HG02938 (cell line): ENCODE measurements at regions not wholly inside any gene's neighbourhood (a gene's known extent, or its start where the extent isn't known, plus 50 kb on each side); places are given as distances from the start of the nearest gene placed in this dataset.

ENCODE experiments used
- ATAC-seq: cut with Tn5 transposase; IDR thresholded peaks from one replicate; pipeline ENCODE4 v1.9.1; 2021; ENCODE audit warnings: mild to moderate bottlenecking, moderate library complexity; ENCODE audit not compliant: unreplicated experiment

- ATAC-seq, result no peak
Observed at GRCh38 chr16:51924744-51925143, 622.2 kb downstream of the TOX3 start.

- ATAC-seq, result no peak
Observed at GRCh38 chr16:51922476-51922875, 624.5 kb downstream of the TOX3 start.

- no peak for ATAC-seq
Observed at GRCh38 chr16:51919736-51920135, 627.2 kb downstream of the TOX3 start.

- no peak for ATAC-seq
Observed at GRCh38 chr16:51916814-51917213, 630.1 kb downstream of the TOX3 start.

GRCh38 chr16:51916231-51916630, 630.7 kb downstream of the TOX3 start:
- ATAC-seq, result no peak

- no peak for ATAC-seq
Observed at GRCh38 chr16:51907680-51908079, 639.3 kb downstream of the TOX3 start.

- no peak for ATAC-seq
Observed at GRCh38 chr16:51900221-51900780, 646.6 kb downstream of the TOX3 start.

- ATAC-seq, result no peak
Observed at GRCh38 chr16:51898872-51899271, 648.1 kb downstream of the TOX3 start.

- no peak for ATAC-seq
Observed at GRCh38 chr16:51896013-51896412, 650.9 kb downstream of the TOX3 start.

- ATAC-seq, result no peak
Observed at GRCh38 chr16:51892293-51893007, 654.5 kb downstream of the TOX3 start.

- no peak for ATAC-seq
Observed at GRCh38 chr16:51888534-51888933, 658.4 kb downstream of the TOX3 start.

- no peak for ATAC-seq
Observed at GRCh38 chr16:51888016-51888415, 658.9 kb downstream of the TOX3 start.

GRCh38 chr16:51886456-51886855, 660.5 kb downstream of the TOX3 start:
- no peak for ATAC-seq

GRCh38 chr16:51884773-51885172, 662.2 kb downstream of the TOX3 start:
- no peak for ATAC-seq

- no peak for ATAC-seq
Observed at GRCh38 chr16:51881731-51882130, 665.2 kb downstream of the TOX3 start.

- ATAC-seq, result no peak
Observed at GRCh38 chr16:51880776-51881175, 666.2 kb downstream of the TOX3 start.

GRCh38 chr16:51877686-51878085, 669.3 kb downstream of the TOX3 start:
- ATAC-seq, result no peak

- no peak for ATAC-seq
Observed at GRCh38 chr16:51876934-51877333, 670.0 kb downstream of the TOX3 start.

GRCh38 chr16:51876601-51876875, 670.4 kb downstream of the TOX3 start:
- no peak for ATAC-seq

- ATAC-seq, result no peak
Observed at GRCh38 chr16:51875834-51876600, 670.9 kb downstream of the TOX3 start.

GRCh38 chr16:51872524-51872923, 674.4 kb downstream of the TOX3 start:
- ATAC-seq, result no peak

- no peak for ATAC-seq
Observed at GRCh38 chr16:51870296-51870854, 676.6 kb downstream of the TOX3 start.
